Endothelial cell of umbilical vein (primary cell): ENCODE measurements at regions not wholly inside any gene's neighbourhood (a gene's known extent, or its start where the extent isn't known, plus 50 kb on each side); places are given as distances from the start of the nearest gene placed in this dataset.

ENCODE experiments used
- CTCF ChIP-seq, 2 donors: IDR thresholded peaks; 1 replicate in 1 of 2; 2 replicates in 1 of 2; pipeline ENCODE4 v1.5.1; 2011; ENCODE audit warnings: low read length in 2 of 2, mild to moderate bottlenecking in 2 of 2, moderate library complexity in 2 of 2, control low read depth in 1 of 2, inconsistent platforms in 1 of 2, low read depth in 1 of 2; ENCODE audit not compliant: insufficient read depth in 1 of 2; ENCODE audit errors: extremely low read depth in 1 of 2
- EZH2 ChIP-seq: IDR thresholded peaks from 2 replicates; pipeline ENCODE4 v1.6.1; 2012; ENCODE audit warnings: borderline replicate concordance, low read depth, mild to moderate bottlenecking, moderate library complexity, low read length, inconsistent platforms; ENCODE audit not compliant: severe bottlenecking
- FOS ChIP-seq: IDR thresholded peaks from 2 replicates; pipeline ENCODE4 v1.6.1; 2011; ENCODE audit warnings: mild to moderate bottlenecking, low read length, moderate library complexity, borderline replicate concordance; ENCODE audit not compliant: insufficient read depth
- JUN ChIP-seq: IDR thresholded peaks from 2 replicates; pipeline ENCODE4 v1.6.1; 2011; ENCODE audit warnings: borderline replicate concordance, low read depth; ENCODE audit not compliant: insufficient read length, insufficient read depth
- MAX ChIP-seq: IDR thresholded peaks from 2 replicates; pipeline ENCODE4 v1.6.1; 2011; ENCODE audit not compliant: insufficient read depth, insufficient read length
- MYC ChIP-seq: IDR thresholded peaks from one replicate; pipeline ENCODE4 v1.6.1; 2011; ENCODE audit warnings: mild to moderate bottlenecking, low read depth, low read length
- POLR2A ChIP-seq: IDR thresholded peaks from 2 replicates; pipeline ENCODE4 v1.6.1; 2012; ENCODE audit warnings: low read depth, mild to moderate bottlenecking, control low read depth, low read length
- POLR2AphosphoS5 ChIP-seq: IDR thresholded peaks from 2 replicates; pipeline ENCODE4 v1.6.1; 2012; ENCODE audit warnings: low read depth, mild to moderate bottlenecking, control low read depth, low read length, moderate library complexity; ENCODE audit not compliant: insufficient read depth

GRCh38 chr18:73244401-73244800 is 376.6 kb upstream of the NETO1 start:
- no peak for TF ChIP-seq CTCF (IDR thresholded peaks at IDR 0.05; ENCODE audit: extremely low read depth in 1 of 2, insufficient read depth in 1 of 2, low read depth in 1 of 2, low read length in 2 of 2)
- TF ChIP-seq POLR2A, result no peak
- no peak for TF ChIP-seq POLR2AphosphoS5
- TF ChIP-seq MYC, result no peak
- no peak for TF ChIP-seq MAX
- TF ChIP-seq FOS, result no peak
- no peak for TF ChIP-seq JUN
- no peak for TF ChIP-seq EZH2
